HG02938 (cell line): ENCODE measurements at regions not wholly inside any gene's neighbourhood (a gene's known extent, or its start where the extent isn't known, plus 50 kb on each side); places are given as distances from the start of the nearest gene placed in this dataset.

Source experiments
- ATAC-seq: cut with Tn5 transposase; IDR thresholded peaks from one replicate; pipeline ENCODE4 v1.9.1; 2021; ENCODE audit warnings: mild to moderate bottlenecking, moderate library complexity; ENCODE audit not compliant: unreplicated experiment

DNA sequence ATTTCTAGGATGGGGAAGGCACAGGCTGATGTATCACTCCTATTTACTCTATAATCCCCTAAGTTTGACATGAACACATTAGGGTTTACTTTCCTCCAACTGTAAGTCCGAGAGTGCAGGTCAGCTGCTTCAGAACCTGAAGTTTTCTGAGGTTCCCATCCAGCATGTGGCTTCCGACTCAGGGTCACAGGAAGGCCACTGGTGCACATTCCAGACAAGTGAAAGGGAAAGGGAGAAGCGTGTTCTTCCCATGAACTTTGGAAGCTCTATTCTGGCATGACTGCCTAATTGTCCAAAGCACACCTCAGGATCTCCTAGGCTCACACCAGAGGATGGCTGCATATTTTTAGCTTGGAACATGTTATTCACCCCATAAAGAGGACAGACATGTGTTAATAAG, 602.6 kb downstream of the SEMA5A start:
- ATAC-seq = no peak

DNA sequence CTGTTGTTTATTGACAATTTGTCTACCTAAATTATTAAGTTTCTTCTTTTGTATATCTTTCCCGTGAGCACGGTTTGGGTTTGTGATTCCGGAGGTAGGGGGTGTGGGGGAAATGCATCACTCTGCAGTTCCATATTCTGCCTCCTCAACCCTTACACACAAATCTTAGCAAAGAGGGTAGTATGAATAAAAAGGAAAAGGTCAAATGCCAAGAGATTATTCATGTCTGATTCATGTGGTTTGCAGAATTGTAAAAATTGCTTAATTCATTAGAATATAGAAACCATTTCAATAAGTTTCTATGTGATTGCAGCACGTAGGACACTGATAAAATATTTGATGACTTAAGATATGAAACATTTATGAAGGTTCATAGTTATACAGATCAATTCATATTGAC, 601.9 kb downstream of the SEMA5A start:
- ATAC-seq = no peak

DNA sequence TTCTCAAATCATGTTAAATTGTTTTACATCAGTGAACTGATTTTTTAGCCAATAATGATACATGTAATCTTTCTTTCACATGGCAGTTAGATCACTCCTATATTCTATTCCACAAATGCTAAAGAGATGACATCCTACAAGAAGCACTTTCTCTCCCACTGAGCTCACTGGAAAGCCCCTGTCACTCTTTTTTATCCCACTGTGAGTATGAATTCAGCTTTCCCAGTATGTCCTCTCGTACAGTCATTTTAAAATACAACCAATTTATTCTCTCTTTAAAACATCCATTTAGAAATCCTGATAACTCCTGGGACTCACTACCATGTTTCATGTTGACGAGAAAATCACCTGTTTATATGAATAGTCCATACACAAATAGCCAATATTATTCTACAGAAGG, 599.9 kb downstream of the SEMA5A start:
- ATAC-seq = no peak

DNA sequence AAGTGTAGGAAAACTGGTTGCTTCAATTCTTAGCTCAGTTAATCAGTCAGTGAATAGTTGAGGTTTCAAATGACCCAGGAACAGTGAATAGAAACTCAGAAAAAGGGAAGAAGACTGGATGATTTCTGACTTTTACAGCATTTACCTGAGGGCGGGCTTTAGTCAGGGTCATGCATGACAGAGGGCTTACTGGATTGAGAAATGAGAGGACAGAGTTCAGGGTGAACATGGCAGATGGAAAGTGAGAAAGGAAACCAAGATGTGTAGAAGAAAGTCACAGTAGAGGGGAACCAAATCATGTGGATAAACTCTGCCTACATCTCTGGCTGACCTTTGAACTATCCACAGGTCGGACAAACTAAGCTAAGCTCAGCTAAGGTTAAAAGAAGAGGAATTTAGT, 596.0 kb downstream of the SEMA5A start:
- ATAC-seq = peak; percentile 96

DNA sequence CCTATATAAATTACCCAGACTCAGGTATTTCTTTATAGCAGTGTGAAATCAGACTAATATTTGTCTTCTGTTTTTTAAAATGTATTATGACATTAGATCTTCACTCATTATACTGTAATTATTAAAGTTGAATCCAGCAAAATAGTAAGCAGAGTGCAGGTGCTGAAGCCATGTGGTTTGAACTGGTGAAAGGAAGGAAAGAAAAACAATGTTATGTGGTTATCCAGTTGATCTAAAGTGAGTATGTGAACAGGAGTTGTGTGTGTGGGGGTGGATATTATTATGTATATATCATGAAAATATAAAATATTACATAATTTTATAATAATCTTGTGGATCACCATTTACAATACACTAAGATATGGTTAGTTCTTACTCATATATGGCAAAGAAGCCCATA, 593.7 kb downstream of the SEMA5A start:
- ATAC-seq = no peak

DNA sequence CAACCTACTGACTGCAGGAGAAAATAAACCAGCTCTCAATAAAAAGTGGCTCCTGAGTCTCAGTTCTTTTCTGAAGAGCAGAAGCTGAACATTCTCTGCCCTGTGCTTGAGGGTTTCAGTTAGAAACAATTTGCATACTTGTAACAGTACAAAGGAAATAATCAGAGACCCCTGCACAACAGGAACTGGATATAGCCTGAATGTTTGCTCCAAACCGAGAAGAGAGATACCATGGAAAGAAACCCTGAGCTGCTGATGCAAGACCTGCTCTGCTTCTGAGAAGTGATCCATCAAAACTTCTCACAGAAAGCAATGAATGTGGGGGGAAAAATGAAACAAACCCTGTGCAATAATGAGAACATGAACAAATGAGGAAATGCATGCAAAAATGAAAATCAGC, 592.9 kb downstream of the SEMA5A start:
- ATAC-seq = peak; percentile 24

DNA sequence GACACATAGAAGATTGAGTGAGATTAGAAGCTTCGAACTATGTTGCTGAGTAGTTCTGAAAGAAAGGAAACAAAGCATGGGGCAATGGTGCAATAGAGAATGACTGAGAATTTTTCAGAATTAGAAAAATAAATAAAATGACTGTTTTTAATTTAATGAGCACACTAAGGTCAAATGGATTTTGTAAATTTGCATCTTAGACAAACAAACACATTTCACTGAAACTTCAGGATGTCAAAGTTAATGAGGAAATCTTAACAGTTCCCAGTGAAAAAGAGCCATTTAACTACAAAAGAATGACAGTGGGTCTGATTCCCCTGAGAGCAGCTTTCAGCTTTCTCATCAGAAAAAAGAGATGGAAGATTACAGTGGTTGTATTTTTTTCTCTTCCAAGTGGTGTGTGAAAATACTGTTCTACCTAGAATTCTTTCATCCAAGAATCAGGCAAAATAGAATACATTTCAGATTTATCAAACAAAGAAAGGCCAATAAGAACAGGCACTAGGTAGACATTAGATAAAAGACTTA, 591.9 kb downstream of the SEMA5A start:
- ATAC-seq = no peak

DNA sequence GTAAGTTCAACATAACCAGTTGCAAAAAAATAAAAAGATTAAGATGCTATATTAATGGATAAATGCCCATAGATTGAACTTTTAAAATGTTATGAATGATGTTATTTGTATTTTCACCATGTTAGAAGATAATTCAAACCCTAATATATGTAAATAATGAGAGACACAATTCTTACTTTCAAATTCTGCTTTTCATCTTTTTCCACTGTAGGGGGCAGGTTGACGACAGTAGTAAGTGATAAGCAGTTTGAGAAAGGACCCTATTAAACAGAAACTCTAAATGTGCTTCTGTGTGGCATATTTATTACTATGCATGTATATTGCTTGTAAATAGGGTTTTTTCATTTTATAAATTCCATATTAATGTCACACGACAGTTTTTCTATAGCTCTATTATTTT, 591.1 kb downstream of the SEMA5A start:
- ATAC-seq = no peak

DNA sequence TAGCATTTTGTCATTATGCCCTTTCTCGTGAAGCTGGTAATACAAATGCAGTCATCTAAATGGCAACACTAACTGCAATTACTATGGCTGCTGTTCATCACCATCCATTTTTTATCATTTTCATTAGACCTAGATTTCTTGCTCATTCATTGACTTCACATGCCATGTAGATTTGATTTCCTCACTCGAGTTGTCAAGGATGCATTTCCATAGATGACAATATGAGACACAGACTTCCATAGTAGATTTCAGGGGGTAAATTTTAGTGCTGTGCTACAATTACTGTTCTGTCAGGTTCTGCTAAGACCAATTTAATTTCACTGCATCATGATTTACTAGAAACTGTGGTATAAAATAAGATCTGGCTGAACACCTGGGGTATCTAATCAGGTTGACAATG, 589.2 kb downstream of the SEMA5A start:
- no peak for ATAC-seq

DNA sequence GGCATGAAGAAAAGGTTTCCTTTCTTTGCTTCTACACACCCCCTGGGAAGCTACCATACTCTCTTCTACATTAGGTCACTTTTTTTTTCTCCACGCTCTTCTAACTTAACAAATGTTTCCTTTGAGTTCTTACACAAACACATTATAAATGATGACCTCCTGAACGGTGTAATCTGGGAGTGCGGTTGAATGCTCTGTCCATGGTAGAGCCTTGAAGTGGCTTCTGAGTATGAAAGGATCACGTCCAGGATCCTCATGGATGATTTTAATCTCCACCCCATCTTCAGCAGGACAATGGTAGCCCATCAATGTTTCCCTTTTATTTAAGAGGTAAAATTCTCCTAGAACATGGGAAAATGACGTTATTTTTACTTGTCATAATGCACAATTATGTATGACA, 587.3 kb downstream of the SEMA5A start:
- ATAC-seq = no peak

DNA sequence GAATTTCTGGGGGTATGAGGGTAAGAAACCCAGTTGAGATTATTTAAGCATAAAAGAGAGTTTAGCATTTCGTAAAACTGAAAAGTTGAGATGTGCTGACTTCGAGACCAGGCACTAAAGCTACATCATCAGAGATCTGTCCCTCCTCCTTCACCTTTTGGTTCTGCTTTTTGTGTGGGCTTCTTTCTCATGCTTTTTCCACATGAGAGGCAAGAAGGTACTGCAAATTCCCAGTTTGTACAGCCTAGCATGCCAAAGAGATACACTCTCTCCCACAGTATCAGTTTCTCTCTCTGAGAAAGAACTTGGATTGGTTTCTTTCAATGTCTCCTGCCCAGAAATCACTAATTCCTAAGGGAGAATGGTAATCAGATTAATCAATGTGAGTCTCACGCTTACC, 584.7 kb downstream of the SEMA5A start:
- no peak for ATAC-seq

DNA sequence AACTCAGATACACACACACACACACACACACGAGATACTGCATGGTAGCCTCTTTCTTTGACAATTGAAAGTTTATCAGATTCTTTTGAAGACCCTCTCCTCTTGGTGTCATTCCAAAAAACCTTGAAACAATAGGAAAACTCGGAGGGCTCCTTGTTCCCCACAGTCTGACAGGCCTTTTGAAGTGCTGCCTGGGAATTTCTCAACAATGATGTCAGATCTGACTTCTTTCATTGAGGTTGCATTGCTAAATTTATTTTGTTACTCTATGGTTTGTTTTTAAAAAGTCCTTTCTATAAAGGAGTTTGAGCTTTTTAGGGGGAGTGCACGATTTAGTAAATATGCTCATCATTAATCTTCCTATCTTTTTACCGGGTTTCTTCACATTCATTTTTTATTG, 583.9 kb downstream of the SEMA5A start:
- no peak for ATAC-seq

DNA sequence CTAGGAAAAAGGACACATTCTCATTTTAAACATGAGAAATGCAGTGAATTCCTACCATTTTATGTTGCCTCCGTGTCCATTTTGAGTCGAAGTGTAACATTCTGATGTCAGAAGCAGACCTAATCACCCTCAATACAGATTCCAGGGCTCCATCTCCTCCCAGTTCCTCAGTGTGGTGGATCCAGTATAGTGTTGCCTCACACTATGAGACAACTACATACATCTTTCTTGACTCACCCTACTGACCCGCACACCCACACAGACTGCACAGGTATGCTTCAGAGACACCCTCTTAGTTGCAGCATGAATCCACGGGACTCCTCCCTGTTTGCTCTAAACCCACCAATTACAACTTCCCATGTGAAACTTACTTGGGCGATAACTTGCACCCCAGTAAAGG, 564.9 kb downstream of the SEMA5A start:
- ATAC-seq = no peak

DNA sequence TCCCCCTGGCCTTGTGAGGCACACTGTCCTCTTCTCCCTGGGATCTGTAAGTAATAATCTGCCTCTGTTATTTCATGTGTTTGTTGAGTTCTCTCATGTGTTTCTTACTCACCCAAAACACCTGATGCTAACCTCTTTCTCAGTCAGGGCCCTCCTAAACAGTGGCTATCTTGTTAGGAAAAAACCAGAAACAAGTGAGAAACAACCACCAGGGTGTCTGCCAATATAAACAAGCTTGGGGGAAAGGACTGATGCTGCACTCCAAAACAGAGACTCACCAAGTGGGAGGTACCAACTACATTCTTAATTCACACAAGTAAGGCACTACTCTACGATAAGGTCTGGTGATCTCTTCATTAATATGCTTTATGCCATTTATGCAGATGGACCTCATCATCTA, 564.4 kb downstream of the SEMA5A start:
- no peak for ATAC-seq

DNA sequence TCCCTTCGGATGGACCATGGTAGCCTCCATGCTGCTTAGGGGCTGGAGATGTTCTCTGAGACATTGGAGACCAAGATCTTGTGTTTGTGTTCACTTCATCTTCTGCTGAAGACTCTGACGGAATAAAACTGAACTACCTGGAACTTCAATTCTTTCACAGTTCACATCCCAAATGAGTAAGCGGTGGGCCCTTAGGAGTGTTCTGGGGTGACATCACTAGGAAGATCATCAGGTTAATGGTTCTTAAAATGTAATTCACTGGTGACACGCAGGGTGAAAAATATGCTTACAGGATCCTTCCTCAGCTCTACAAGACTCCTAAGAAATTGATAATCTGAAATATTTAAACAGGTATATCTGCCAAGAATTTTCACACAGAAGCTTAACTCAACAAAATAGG, 561.5 kb downstream of the SEMA5A start:
- ATAC-seq = no peak
